ENCODE measurements at regions not wholly inside any gene's neighbourhood (a gene's known extent, or its start where the extent isn't known, plus 50 kb on each side); places are given as distances from the start of the nearest gene placed in this dataset.

GRCh38 chr7:82701949-82702348, 258.4 kb upstream of the CACNA2D1 start:
- H3K27me3 ChIP-seq (ENCODE audit: insufficient read depth, low read length) = no peaks in the 10 kb centered on the region
- 97% methylated on average over 1 of the region's 1 CpG for WGBS
- no peak overlapping the region for H3K9ac ChIP-seq (ENCODE audit: low read depth, low read length)
- no peak overlapping the region for H3K4me3 ChIP-seq (ENCODE audit: low read length)
- H3K9me3 ChIP-seq (ENCODE audit: insufficient read depth, low read depth, low read length) = no peaks in the 10 kb centered on the region
- H3K36me3 ChIP-seq (ENCODE audit: insufficient read depth, low read length) = no peaks in the 10 kb centered on the region
- H3K4me1 ChIP-seq (ENCODE audit: insufficient read depth, low read length) = peaks cover 18% of the 10 kb centered on the region
- no peak overlapping the region for H3K27ac ChIP-seq (ENCODE audit: low read depth, low read length)

GRCh38 chr7:82700741-82701140, 257.2 kb upstream of the CACNA2D1 start:
- no peaks in the 10 kb centered on the region for H3K27me3 ChIP-seq (ENCODE audit: insufficient read depth, low read length)
- H3K27ac ChIP-seq (ENCODE audit: low read depth, low read length) = no peak overlapping the region
- peaks cover 18% of the 10 kb centered on the region for H3K4me1 ChIP-seq (ENCODE audit: insufficient read depth, low read length)
- no peak overlapping the region for H3K4me3 ChIP-seq (ENCODE audit: low read length)
- H3K36me3 ChIP-seq (ENCODE audit: insufficient read depth, low read length) = no peaks in the 10 kb centered on the region
- H3K9ac ChIP-seq (ENCODE audit: low read depth, low read length) = no peak overlapping the region
- no peaks in the 10 kb centered on the region for H3K9me3 ChIP-seq (ENCODE audit: insufficient read depth, low read depth, low read length)
- WGBS = 85% methylated on average over 2 of the region's 2 CpGs

- Histone ChIP-seq H3K4me3 (ENCODE audit: low read length) (no peak overlapping the region), H3K27me3 (ENCODE audit: insufficient read depth, low read length) (no peaks in the 10 kb centered on the region), H3K27ac (ENCODE audit: low read depth, low read length) (no peak overlapping the region), H3K9ac (ENCODE audit: low read depth, low read length) (no peak overlapping the region), H3K9me3 (ENCODE audit: insufficient read depth, low read depth, low read length) (no peaks in the 10 kb centered on the region), H3K4me1 (ENCODE audit: insufficient read depth, low read length) (peaks cover 18% of the 10 kb centered on the region), H3K36me3 (ENCODE audit: insufficient read depth, low read length) (no peaks in the 10 kb centered on the region)
- 66% methylated on average over 3 of the region's 3 CpGs for WGBS
These were observed 256.2 kb upstream of the CACNA2D1 start for GRCh38 chr7:82699773-82700186.

- Histone ChIP-seq H3K27ac (ENCODE audit: low read depth, low read length) (no peak overlapping the region), H3K9ac (ENCODE audit: low read depth, low read length) (no peak overlapping the region), H3K4me3 (ENCODE audit: low read length) (no peak overlapping the region), H3K4me1 (ENCODE audit: insufficient read depth, low read length) (peaks cover 28% of the 10 kb centered on the region), H3K27me3 (ENCODE audit: insufficient read depth, low read length) (no peaks in the 10 kb centered on the region), H3K36me3 (ENCODE audit: insufficient read depth, low read length) (no peaks in the 10 kb centered on the region), H3K9me3 (ENCODE audit: insufficient read depth, low read depth, low read length) (no peaks in the 10 kb centered on the region)
- whole genome bisulfite sequencing = 94% methylated on average over 1 of the region's 3 CpGs
These were observed 254.3 kb upstream of the CACNA2D1 start for GRCh38 chr7:82697897-82698296.

- Histone ChIP-seq H3K4me3 (ENCODE audit: low read length) (no peak overlapping the region), H3K27ac (ENCODE audit: low read depth, low read length) (no peak overlapping the region), H3K27me3 (ENCODE audit: insufficient read depth, low read length) (no peaks in the 10 kb centered on the region), H3K36me3 (ENCODE audit: insufficient read depth, low read length) (no peaks in the 10 kb centered on the region), H3K9me3 (ENCODE audit: insufficient read depth, low read depth, low read length) (no peaks in the 10 kb centered on the region), H3K9ac (ENCODE audit: low read depth, low read length) (no peak overlapping the region), H3K4me1 (ENCODE audit: insufficient read depth, low read length) (peaks cover 28% of the 10 kb centered on the region)
- 98% methylated on average over 3 of the region's 3 CpGs for WGBS
These were observed 253.1 kb upstream of the CACNA2D1 start for GRCh38 chr7:82696631-82697030.

GRCh38 chr7:82694022-82694421, 250.4 kb upstream of the CACNA2D1 start:
- Histone ChIP-seq H3K9me3 (ENCODE audit: insufficient read depth, low read depth, low read length) (no peaks in the 10 kb centered on the region), H3K4me1 (ENCODE audit: insufficient read depth, low read length) (peaks cover 11% of the 10 kb centered on the region), H3K4me3 (ENCODE audit: low read length) (no peak overlapping the region), H3K27me3 (ENCODE audit: insufficient read depth, low read length) (no peaks in the 10 kb centered on the region), H3K36me3 (ENCODE audit: insufficient read depth, low read length) (no peaks in the 10 kb centered on the region), H3K9ac (ENCODE audit: low read depth, low read length) (no peak overlapping the region), H3K27ac (ENCODE audit: low read depth, low read length) (no peak overlapping the region)
- 67% methylated on average over 5 of the region's 5 CpGs for WGBS

- no peak overlapping the region for H3K27ac ChIP-seq (ENCODE audit: low read depth, low read length)
- H3K36me3 ChIP-seq (ENCODE audit: insufficient read depth, low read length) = no peaks in the 10 kb centered on the region
- H3K9me3 ChIP-seq (ENCODE audit: insufficient read depth, low read depth, low read length) = no peaks in the 10 kb centered on the region
- H3K27me3 ChIP-seq (ENCODE audit: insufficient read depth, low read length) = no peaks in the 10 kb centered on the region
- peaks cover 11% of the 10 kb centered on the region for H3K4me1 ChIP-seq (ENCODE audit: insufficient read depth, low read length)
- H3K9ac ChIP-seq (ENCODE audit: low read depth, low read length) = no peak overlapping the region
- WGBS = 93% methylated on average over 7 of the region's 7 CpGs
- H3K4me3 ChIP-seq (ENCODE audit: low read length) = no peak overlapping the region
These were observed 247.4 kb upstream of the CACNA2D1 start for GRCh38 chr7:82690929-82691328.

GRCh38 chr7:82685214-82685613, 241.6 kb upstream of the CACNA2D1 start:
- no peaks in the 10 kb centered on the region for H3K27me3 ChIP-seq (ENCODE audit: insufficient read depth, low read length)
- no peak overlapping the region for H3K9ac ChIP-seq (ENCODE audit: low read depth, low read length)
- no peak overlapping the region for H3K27ac ChIP-seq (ENCODE audit: low read depth, low read length)
- WGBS = 95% methylated on average over 1 of the region's 1 CpG
- H3K9me3 ChIP-seq (ENCODE audit: insufficient read depth, low read depth, low read length) = no peaks in the 10 kb centered on the region
- H3K36me3 ChIP-seq (ENCODE audit: insufficient read depth, low read length) = no peaks in the 10 kb centered on the region
- H3K4me3 ChIP-seq (ENCODE audit: low read length) = no peak overlapping the region
- H3K4me1 ChIP-seq (ENCODE audit: insufficient read depth, low read length) = no peaks in the 10 kb centered on the region

- H3K4me3 ChIP-seq (ENCODE audit: low read length) = no peak overlapping the region
- no peak overlapping the region for H3K9ac ChIP-seq (ENCODE audit: low read depth, low read length)
These were observed 235.1 kb upstream of the CACNA2D1 start for GRCh38 chr7:82678716-82679115.

GRCh38 chr7:82678259-82678658, 234.7 kb upstream of the CACNA2D1 start:
- Histone ChIP-seq H3K27me3 (ENCODE audit: insufficient read depth, low read length) (no peaks in the 10 kb centered on the region), H3K4me3 (ENCODE audit: low read length) (no peak overlapping the region), H3K4me1 (ENCODE audit: insufficient read depth, low read length) (peaks cover 15% of the 10 kb centered on the region), H3K36me3 (ENCODE audit: insufficient read depth, low read length) (no peaks in the 10 kb centered on the region), H3K27ac (ENCODE audit: low read depth, low read length) (no peak overlapping the region), H3K9ac (ENCODE audit: low read depth, low read length) (no peak overlapping the region), H3K9me3 (ENCODE audit: insufficient read depth, low read depth, low read length) (no peaks in the 10 kb centered on the region)
- 88% methylated on average over 5 of the region's 6 CpGs for WGBS

More at GRCh38 chr7:82678716-82679115, 235.1 kb upstream of the CACNA2D1 start:
- 78% methylated on average over 2 of the region's 2 CpGs for WGBS
- Histone ChIP-seq H3K4me1 (ENCODE audit: insufficient read depth, low read length) (peaks cover 15% of the 10 kb centered on the region), H3K27me3 (ENCODE audit: insufficient read depth, low read length) (no peaks in the 10 kb centered on the region), H3K9me3 (ENCODE audit: insufficient read depth, low read depth, low read length) (no peaks in the 10 kb centered on the region), H3K36me3 (ENCODE audit: insufficient read depth, low read length) (no peaks in the 10 kb centered on the region), H3K27ac (ENCODE audit: low read depth, low read length) (no peak overlapping the region)

GRCh38 chr7:82677493-82677892, 233.9 kb upstream of the CACNA2D1 start:
- no peak overlapping the region for H3K4me3 ChIP-seq (ENCODE audit: low read length)
- no peaks in the 10 kb centered on the region for H3K9me3 ChIP-seq (ENCODE audit: insufficient read depth, low read depth, low read length)
- no peak overlapping the region for H3K9ac ChIP-seq (ENCODE audit: low read depth, low read length)
- H3K27me3 ChIP-seq (ENCODE audit: insufficient read depth, low read length) = no peaks in the 10 kb centered on the region
- no peak overlapping the region for H3K27ac ChIP-seq (ENCODE audit: low read depth, low read length)
- WGBS = 77% methylated on average over 2 of the region's 2 CpGs
- peaks cover 15% of the 10 kb centered on the region for H3K4me1 ChIP-seq (ENCODE audit: insufficient read depth, low read length)
- no peaks in the 10 kb centered on the region for H3K36me3 ChIP-seq (ENCODE audit: insufficient read depth, low read length)

- H3K4me3 ChIP-seq (ENCODE audit: low read length) = no peak overlapping the region
- H3K27ac ChIP-seq (ENCODE audit: low read depth, low read length) = no peak overlapping the region
- H3K4me1 ChIP-seq (ENCODE audit: insufficient read depth, low read length) = peaks cover 15% of the 10 kb centered on the region
- H3K36me3 ChIP-seq (ENCODE audit: insufficient read depth, low read length) = no peaks in the 10 kb centered on the region
- no peaks in the 10 kb centered on the region for H3K9me3 ChIP-seq (ENCODE audit: insufficient read depth, low read depth, low read length)
- H3K27me3 ChIP-seq (ENCODE audit: insufficient read depth, low read length) = no peaks in the 10 kb centered on the region
- 81% methylated on average over 2 of the region's 5 CpGs for WGBS
- H3K9ac ChIP-seq (ENCODE audit: low read depth, low read length) = no peak overlapping the region
These were observed 233.3 kb upstream of the CACNA2D1 start for GRCh38 chr7:82676777-82677463.

Data from HUES64 (cell line).